GM18502 (cell line): ENCODE measurements at regions not wholly inside any gene's neighbourhood (a gene's known extent, or its start where the extent isn't known, plus 50 kb on each side); places are given as distances from the start of the nearest gene placed in this dataset.

Experiments used
- ATAC-seq: cut with Tn5 transposase; IDR thresholded peaks from one replicate; pipeline ENCODE4 v1.9.1; 2021; ENCODE audit warnings: mild to moderate bottlenecking; ENCODE audit not compliant: unreplicated experiment, poor library complexity

GRCh38 chr16:88295671-88296436 is 86.9 kb upstream of the ZNF469 start:
- ATAC-seq = no peak

GRCh38 chr16:88296437-88297177 is 86.2 kb upstream of the ZNF469 start:
- no peak for ATAC-seq

GRCh38 chr16:88297178-88297720 is 85.5 kb upstream of the ZNF469 start:
- no peak for ATAC-seq

GRCh38 chr16:88298181-88298832 is 84.5 kb upstream of the ZNF469 start:
- ATAC-seq = no peak

GRCh38 chr16:88298833-88299745 is 83.7 kb upstream of the ZNF469 start:
- ATAC-seq = no peak

- no peak for ATAC-seq
Measured at GRCh38 chr16:88299751-88300462, 82.9 kb upstream of the ZNF469 start.

- no peak for ATAC-seq
Measured at GRCh38 chr16:88300463-88300835, 82.3 kb upstream of the ZNF469 start.

GRCh38 chr16:88301431-88301830 is 81.3 kb upstream of the ZNF469 start:
- no peak for ATAC-seq

GRCh38 chr16:88301886-88302285 is 80.9 kb upstream of the ZNF469 start:
- ATAC-seq = no peak

- no peak for ATAC-seq
Measured at GRCh38 chr16:88302666-88303065, 80.1 kb upstream of the ZNF469 start.

- no peak for ATAC-seq
Measured at GRCh38 chr16:88303405-88303804, 79.4 kb upstream of the ZNF469 start.

GRCh38 chr16:88303890-88304819 is 78.6 kb upstream of the ZNF469 start:
- no peak for ATAC-seq

GRCh38 chr16:88305176-88305575 is 77.6 kb upstream of the ZNF469 start:
- ATAC-seq = no peak

GRCh38 chr16:88306411-88306810 is 76.3 kb upstream of the ZNF469 start:
- ATAC-seq = no peak

GRCh38 chr16:88306860-88307545 is 75.8 kb upstream of the ZNF469 start:
- ATAC-seq = no peak

GRCh38 chr16:88308441-88309173 is 74.2 kb upstream of the ZNF469 start:
- no peak for ATAC-seq
